Liver (tissue), 8 donors: ENCODE measurements at regions not wholly inside any gene's neighbourhood (a gene's known extent, or its start where the extent isn't known, plus 50 kb on each side); places are given as distances from the start of the nearest gene placed in this dataset.

Source experiments
- DNase-seq: peaks from one replicate; pipeline ENCODE4 v3.0.0-alpha.2; 2017; ENCODE audit warnings: low spot score
- H3K27ac ChIP-seq, 2 donors: one replicate each; pipeline ENCODE4 v1.7.0; 2013; ENCODE audit warnings: inconsistent platforms in 2 of 2, low read length in 2 of 2, control low read depth in 1 of 2, low read depth in 1 of 2, mild to moderate bottlenecking in 1 of 2
- H3K27me3 ChIP-seq, 4 donors: one replicate each; pipeline versions ENCODE4 v1.6.1 to v1.7.0; 2013; ENCODE audit warnings: low read length in 3 of 4, inconsistent platforms in 1 of 4, mild to moderate bottlenecking in 1 of 4, moderate library complexity in 1 of 4; ENCODE audit not compliant: control insufficient read depth in 4 of 4, insufficient read depth in 4 of 4
- H3K36me3 ChIP-seq, 4 donors: one replicate each; pipeline versions ENCODE4 v1.6.1 to v1.7.0; 2013; ENCODE audit warnings: low read length in 3 of 4, mild to moderate bottlenecking in 3 of 4, low read depth in 1 of 4, moderate library complexity in 1 of 4; ENCODE audit not compliant: control insufficient read depth in 4 of 4, insufficient read depth in 3 of 4
- H3K4me1 ChIP-seq, 4 donors: one replicate each; pipeline versions ENCODE4 v1.6.1 to v1.7.0; 2013; ENCODE audit warnings: low read length in 3 of 4, mild to moderate bottlenecking in 3 of 4, moderate library complexity in 1 of 4; ENCODE audit not compliant: control insufficient read depth in 4 of 4, insufficient read depth in 4 of 4
- H3K4me3 ChIP-seq, 3 donors: one replicate each; pipeline versions ENCODE4 v1.6.1 to v1.7.0; 2013; ENCODE audit warnings: low read length in 3 of 3, control low read depth in 1 of 3, low read depth in 1 of 3, mild to moderate bottlenecking in 1 of 3
- H3K9ac ChIP-seq, 2 donors: one replicate each; pipeline ENCODE4 v1.7.0; 2013; ENCODE audit warnings: low read length in 2 of 2, mild to moderate bottlenecking in 2 of 2, moderate library complexity in 2 of 2, control low read depth in 1 of 2, low read depth in 1 of 2
- H3K9me3 ChIP-seq, 4 donors: one replicate each; pipeline versions ENCODE4 v1.6.1 to v1.7.0; 2013; ENCODE audit warnings: low read length in 3 of 4; ENCODE audit not compliant: control insufficient read depth in 4 of 4
- ATF3 ChIP-seq: IDR thresholded peaks from 2 replicates; pipeline ENCODE4 v1.6.1; 2016; ENCODE audit warnings: antibody characterized with exemption
- CTCF ChIP-seq: fragments of 150-350 bp; IDR thresholded peaks from 2 replicates; pipeline ENCODE4 v1.5.1; 2017; ENCODE audit warnings: improper control_type of control experiment, low read depth, low read length; ENCODE audit not compliant: missing input control
- EGR1 ChIP-seq, 2 donors: IDR thresholded peaks; 2 replicates each; pipeline ENCODE4 v1.6.1; 2016 to 2018; ENCODE audit warnings: antibody characterized with exemption in 2 of 2, low read depth in 2 of 2
- FOXA1 ChIP-seq: IDR thresholded peaks from 2 replicates; pipeline ENCODE4 v1.6.1; 2016; ENCODE audit warnings: antibody characterized with exemption
- FOXA2 ChIP-seq: IDR thresholded peaks from 2 replicates; pipeline ENCODE4 v1.6.1; 2016; ENCODE audit warnings: antibody characterized with exemption
- GABPA ChIP-seq, 2 donors: IDR thresholded peaks in 1 of 2; conservative IDR thresholded peaks in 1 of 2; 2 replicates each; pipeline ENCODE4 v1.6.1; 2016; ENCODE audit warnings: antibody characterized with exemption in 2 of 2, mild to moderate bottlenecking in 1 of 2, moderate library complexity in 1 of 2
- HNF4A ChIP-seq, 2 donors: conservative IDR thresholded peaks; 2 replicates each; pipeline ENCODE4 v1.6.1; 2016; ENCODE audit warnings: antibody characterized with exemption in 2 of 2, mild to moderate bottlenecking in 2 of 2
- HNF4G ChIP-seq: IDR thresholded peaks from 2 replicates; pipeline ENCODE4 v1.6.1; 2016; ENCODE audit warnings: antibody characterized with exemption
- JUND ChIP-seq, 2 donors: IDR thresholded peaks; 2 replicates each; pipeline ENCODE4 v1.6.1; 2016; ENCODE audit warnings: antibody characterized with exemption in 2 of 2
- NR2F2 ChIP-seq: IDR thresholded peaks from 2 replicates; pipeline ENCODE4 v1.6.1; 2016; ENCODE audit warnings: antibody characterized with exemption
- RAD21 ChIP-seq, 2 donors: IDR thresholded peaks; 2 replicates each; pipeline ENCODE4 v1.6.1; 2016; ENCODE audit warnings: antibody characterized with exemption in 2 of 2, mild to moderate bottlenecking in 2 of 2
- RXRA ChIP-seq, 2 donors: IDR thresholded peaks; 2 replicates each; pipeline ENCODE4 v1.6.1; 2017 to 2018; ENCODE audit warnings: antibody characterized with exemption in 2 of 2, mild to moderate bottlenecking in 1 of 2
- SP1 ChIP-seq: IDR thresholded peaks from 2 replicates; pipeline ENCODE4 v1.6.1; 2018; ENCODE audit warnings: antibody characterized with exemption, mild to moderate bottlenecking
- TAF1 ChIP-seq: conservative IDR thresholded peaks from 2 replicates; pipeline ENCODE4 v1.6.1; 2016; ENCODE audit warnings: antibody characterized with exemption, mild to moderate bottlenecking
- YY1 ChIP-seq: IDR thresholded peaks from 2 replicates; pipeline ENCODE4 v1.6.1; 2016; ENCODE audit warnings: antibody characterized with exemption, mild to moderate bottlenecking
- ZBTB33 ChIP-seq: IDR thresholded peaks from 2 replicates; pipeline ENCODE4 v1.6.1; 2016; ENCODE audit warnings: antibody characterized with exemption
- WGBS: extraction: QIAGEN DNeasy Blood & Tissue Kit; methylation state at CpG from one replicate; pipeline ENCODE4 v1.1.7; 2013; 5-methylcytosine and 5-hydroxymethylcytosine counted together
- TF ChIP-seq, protein P1 (sequence below): IDR thresholded peaks from 2 replicates; pipeline ENCODE4 v1.6.1; 2016; ENCODE audit warnings: antibody characterized with exemption
- TF ChIP-seq, protein P2 (sequence below): IDR thresholded peaks from 2 replicates; pipeline ENCODE4 v1.6.1; 2016; ENCODE audit warnings: antibody characterized with exemption, mild to moderate bottlenecking
- donor health status: healthy.
- donor health status: healthy.
- donor health status: healthy.
- donor health status: healthy.
- donor health status: healthy.

DNA sequence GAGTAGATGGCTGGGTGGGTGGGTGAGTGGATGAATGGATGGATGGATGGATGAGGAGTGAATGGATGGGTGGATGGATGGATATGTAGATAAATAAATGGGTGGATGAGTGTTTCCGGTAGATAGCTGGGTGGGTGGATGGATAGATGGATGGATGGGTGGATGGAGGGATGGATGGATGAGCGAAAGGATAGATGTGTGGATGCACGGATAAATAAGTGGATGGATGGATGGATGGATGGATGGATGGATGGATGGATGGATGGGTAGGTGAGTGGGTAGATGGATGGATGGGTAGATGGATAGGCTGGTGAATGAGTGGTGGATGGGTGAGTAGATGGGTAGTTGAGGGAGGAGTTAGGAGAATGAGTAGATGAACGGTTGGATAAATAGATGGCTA, 349.3 kb downstream of the MN1 start (continued):
- TF ChIP-seq ZBTB33 (no peak), NR2F2 (no peak), JUND (IDR thresholded peaks at IDR 0.05) (no peak)
- TF ChIP-seq, protein P1, sequence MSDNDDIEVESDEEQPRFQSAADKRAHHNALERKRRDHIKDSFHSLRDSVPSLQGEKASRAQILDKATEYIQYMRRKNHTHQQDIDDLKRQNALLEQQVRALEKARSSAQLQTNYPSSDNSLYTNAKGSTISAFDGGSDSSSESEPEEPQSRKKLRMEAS, result no peak

DNA sequence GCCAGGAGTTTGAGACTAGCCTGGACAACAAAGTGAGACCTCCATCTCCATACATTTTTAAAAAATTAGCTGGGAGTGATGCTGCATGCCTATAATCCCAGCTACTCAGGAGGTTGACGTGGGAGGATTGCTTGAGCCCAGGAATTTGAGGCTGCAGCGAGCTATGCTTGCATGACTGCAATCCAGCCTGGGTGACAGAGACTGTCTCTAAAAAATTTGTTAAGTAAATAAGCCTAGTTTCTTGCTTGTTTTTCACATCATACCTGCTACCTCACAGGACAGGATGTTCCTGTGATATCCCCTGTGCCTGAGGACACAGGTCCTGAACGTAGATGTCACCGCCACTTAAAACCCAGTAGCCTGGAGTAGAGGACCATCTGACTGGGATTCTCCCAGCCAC, 348.6 kb downstream of the MN1 start:
- H3K4me1 ChIP-seq, result no peaks in the 10 kb centered on the region
- H3K9ac ChIP-seq, result no peak overlapping the region
- H3K36me3 ChIP-seq, result no peaks in the 10 kb centered on the region
- no peaks in the 10 kb centered on the region for H3K27me3 ChIP-seq
- H3K4me3 ChIP-seq, result no peak overlapping the region
- WGBS, result 82% methylated on average over 4 of the region's 4 CpGs
- no peak overlapping the region for H3K27ac ChIP-seq
- DNase-seq, result no peak
- no peaks in the 10 kb centered on the region for H3K9me3 ChIP-seq
- TF ChIP-seq SP1, result no peak
- no peak for TF ChIP-seq RXRA (IDR thresholded peaks at IDR 0.05)
- no peak for TF ChIP-seq GABPA (IDR thresholded peaks at IDR 0.05 in 1 of 2, conservative IDR thresholded peaks at IDR 0.05 in 1 of 2)
- no peak for TF ChIP-seq JUND (IDR thresholded peaks at IDR 0.05)
- no peak for TF ChIP-seq FOXA1
- TF ChIP-seq NR2F2, result no peak
- no peak for TF ChIP-seq ZBTB33
- no peak for TF ChIP-seq EGR1 (IDR thresholded peaks at IDR 0.05; ENCODE audit: low read depth in 2 of 2)
- TF ChIP-seq, protein P2, sequence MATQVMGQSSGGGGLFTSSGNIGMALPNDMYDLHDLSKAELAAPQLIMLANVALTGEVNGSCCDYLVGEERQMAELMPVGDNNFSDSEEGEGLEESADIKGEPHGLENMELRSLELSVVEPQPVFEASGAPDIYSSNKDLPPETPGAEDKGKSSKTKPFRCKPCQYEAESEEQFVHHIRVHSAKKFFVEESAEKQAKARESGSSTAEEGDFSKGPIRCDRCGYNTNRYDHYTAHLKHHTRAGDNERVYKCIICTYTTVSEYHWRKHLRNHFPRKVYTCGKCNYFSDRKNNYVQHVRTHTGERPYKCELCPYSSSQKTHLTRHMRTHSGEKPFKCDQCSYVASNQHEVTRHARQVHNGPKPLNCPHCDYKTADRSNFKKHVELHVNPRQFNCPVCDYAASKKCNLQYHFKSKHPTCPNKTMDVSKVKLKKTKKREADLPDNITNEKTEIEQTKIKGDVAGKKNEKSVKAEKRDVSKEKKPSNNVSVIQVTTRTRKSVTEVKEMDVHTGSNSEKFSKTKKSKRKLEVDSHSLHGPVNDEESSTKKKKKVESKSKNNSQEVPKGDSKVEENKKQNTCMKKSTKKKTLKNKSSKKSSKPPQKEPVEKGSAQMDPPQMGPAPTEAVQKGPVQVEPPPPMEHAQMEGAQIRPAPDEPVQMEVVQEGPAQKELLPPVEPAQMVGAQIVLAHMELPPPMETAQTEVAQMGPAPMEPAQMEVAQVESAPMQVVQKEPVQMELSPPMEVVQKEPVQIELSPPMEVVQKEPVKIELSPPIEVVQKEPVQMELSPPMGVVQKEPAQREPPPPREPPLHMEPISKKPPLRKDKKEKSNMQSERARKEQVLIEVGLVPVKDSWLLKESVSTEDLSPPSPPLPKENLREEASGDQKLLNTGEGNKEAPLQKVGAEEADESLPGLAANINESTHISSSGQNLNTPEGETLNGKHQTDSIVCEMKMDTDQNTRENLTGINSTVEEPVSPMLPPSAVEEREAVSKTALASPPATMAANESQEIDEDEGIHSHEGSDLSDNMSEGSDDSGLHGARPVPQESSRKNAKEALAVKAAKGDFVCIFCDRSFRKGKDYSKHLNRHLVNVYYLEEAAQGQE, result no peak
- no peak for TF ChIP-seq HNF4G
- TF ChIP-seq YY1, result no peak
- no peak for TF ChIP-seq RAD21 (IDR thresholded peaks at IDR 0.05)
- no peak for TF ChIP-seq FOXA2
- TF ChIP-seq HNF4A (conservative IDR thresholded peaks at IDR 0.05), result no peak
- TF ChIP-seq TAF1, result no peak
- TF ChIP-seq, protein P1, result no peak
- TF ChIP-seq CTCF, result no peak
- TF ChIP-seq ATF3, result no peak
